Thyroid gland (tissue), 4 donors: ENCODE measurements at regions not wholly inside any gene's neighbourhood (a gene's known extent, or its start where the extent isn't known, plus 50 kb on each side); places are given as distances from the start of the nearest gene placed in this dataset.

ENCODE experiments used
- CTCF ChIP-seq, 6 experiments: fragments of 200-600 bp in 3 of 6; fragments of 450-650 bp in 3 of 6; sonication (generic) in 3 of 6; IDR thresholded peaks; one replicate each; pipeline ENCODE4 v1.5.1; 2016 to 2019; ENCODE audit warnings: antibody characterized with exemption in 6 of 6, mild to moderate bottlenecking in 2 of 6, inconsistent platforms in 1 of 6, moderate library complexity in 1 of 6
- POLR2A ChIP-seq, 2 donors: fragments of 450-650 bp; IDR thresholded peaks; one replicate each; pipeline ENCODE4 v1.6.1; 2017; ENCODE audit warnings: antibody characterized with exemption in 2 of 2, mild to moderate bottlenecking in 2 of 2, moderate library complexity in 1 of 2

GRCh38 chr6:14664112-14664601, 546.6 kb downstream of the CD83 start:
- TF ChIP-seq POLR2A (IDR thresholded peaks at IDR 0.05): no peak
- no peak for TF ChIP-seq CTCF (IDR thresholded peaks at IDR 0.05)
